K562 (cell line): ENCODE measurements at regions not wholly inside any gene's neighbourhood (a gene's known extent, or its start where the extent isn't known, plus 50 kb on each side); places are given as distances from the start of the nearest gene placed in this dataset.

Source experiments
- ATAC-seq: fragments of 200-7000 bp; cut with Tn5 transposase; 3 replicates; pipeline ENCODE4 v1.9.1; 2020; ENCODE audit warnings: moderate library complexity
- BruUV-seq: library from RNA; stranded (reverse); fragments of 400-500 nt; replicated peaks from 2 replicates; lab custom pipeline; 2021; lab: Mats Ljungman, UMichigan
- CTCF ChIA-PET: fragments of 300-600 bp; formaldehyde crosslinking; extraction: SDS; loops from one replicate; lab custom pipeline; 2021; ENCODE audit warnings: low intra/inter-chr PET ratio; lab: Yijun Ruan, JAX
- POLR2A ChIA-PET: fragments of 300-600, 350-650 bp; sonication (Branson Sonifier 250); formaldehyde crosslinking; extraction: SDS; loops from one replicate; lab custom pipeline; 2021; ENCODE audit warnings: antibody characterized with exemption, inconsistent platforms; lab: Yijun Ruan, JAX
- DNase-seq, 4 experiments: peaks; one replicate each; pipeline versions ENCODE4 v3.0.0 to v3.0.0-alpha.2; 2011 to 2018; ENCODE audit warnings: low spot score in 3 of 4, mixed read lengths in 3 of 4; ENCODE audit errors: extremely low read depth in 1 of 4
- FAIRE-seq: peaks from 2 replicates; lab custom pipeline; 2011; peaks lifted over from hg19 to GRCh38; lab: Jason Lieb, UNC
- H2AFZ ChIP-seq: 2 replicates; pipeline ENCODE4 v1.6.0; 2011; ENCODE audit warnings: low read depth, low read length, control low read depth, inconsistent platforms
- H3K27ac ChIP-seq: fragments of 200-600 bp; 3 replicates; pipeline ENCODE4 v1.8.0; 2011; ENCODE audit warnings: low read depth, mild to moderate bottlenecking, control low read depth, inconsistent platforms, low read length, moderate library complexity, mixed read lengths; ENCODE audit errors: extremely low read depth
- H3K27me3 ChIP-seq, 2 experiments: fragments of 300-600 bp in 1 of 2; 2 replicates in 1 of 2; 3 replicates in 1 of 2; pipeline versions ENCODE4 v1.6.0 to v1.8.0; 2011; ENCODE audit warnings: inconsistent platforms in 2 of 2, low read length in 2 of 2, mild to moderate bottlenecking in 1 of 2, mixed read lengths in 1 of 2, moderate library complexity in 1 of 2; ENCODE audit not compliant: control insufficient read depth in 2 of 2, insufficient read depth in 2 of 2
- H3K36me3 ChIP-seq: fragments of 300-600 bp; 3 replicates; pipeline ENCODE4 v1.8.0; 2011; ENCODE audit warnings: mild to moderate bottlenecking, low read length, inconsistent platforms; ENCODE audit not compliant: control insufficient read depth, insufficient read depth
- H3K4me1 ChIP-seq, 2 experiments: fragments of 200-600 bp in 1 of 2; replicated peaks in 1 of 2; 2 replicates in 1 of 2; 3 replicates in 1 of 2; pipeline versions ENCODE4 v1.5.1 to v1.8.0; 2011; ENCODE audit warnings: inconsistent platforms in 2 of 2, low read length in 2 of 2, mild to moderate bottlenecking in 1 of 2, mixed read lengths in 1 of 2, moderate library complexity in 1 of 2; ENCODE audit not compliant: control insufficient read depth in 2 of 2, insufficient read depth in 2 of 2
- H3K4me2 ChIP-seq: 2 replicates; pipeline ENCODE4 v1.6.1; 2011; ENCODE audit warnings: low read length, control low read depth, inconsistent platforms, mixed read lengths; ENCODE audit not compliant: insufficient read depth
- H3K4me3 ChIP-seq: fragments of 200-600 bp; sonication (generic), shearing (Covaris generic); 2 replicates; pipeline ENCODE4 v1.5.1; 2016; ENCODE audit warnings: control low read depth, inconsistent platforms
- H3K79me2 ChIP-seq: fragments of 200-600 bp; 3 replicates; pipeline ENCODE4 v1.8.0; 2011; ENCODE audit warnings: low read length, inconsistent platforms; ENCODE audit not compliant: control insufficient read depth, insufficient read depth
- H3K9ac ChIP-seq, 2 experiments: 2 replicates each; pipeline versions ENCODE4 v1.6.0 to v1.6.1; 2011; ENCODE audit warnings: low read depth in 2 of 2, low read length in 2 of 2, control low read depth in 1 of 2, inconsistent platforms in 1 of 2, mild to moderate bottlenecking in 1 of 2, mixed read lengths in 1 of 2; ENCODE audit not compliant: insufficient read depth in 1 of 2
- H3K9me1 ChIP-seq: one replicate; pipeline ENCODE4 v1.6.0; 2011; ENCODE audit warnings: inconsistent platforms, mild to moderate bottlenecking, low read length, moderate library complexity; ENCODE audit not compliant: control insufficient read depth, insufficient read depth
- H3K9me3 ChIP-seq: replicated peaks from 2 replicates; pipeline ENCODE4 v1.5.1; 2011; ENCODE audit warnings: low read depth, low read length, inconsistent platforms; ENCODE audit not compliant: control insufficient read depth, insufficient read depth
- H4K20me1 ChIP-seq: replicated peaks from 2 replicates; pipeline ENCODE4 v1.6.1; 2011; ENCODE audit warnings: low read length, inconsistent platforms, mixed read lengths; ENCODE audit not compliant: control insufficient read depth, insufficient read depth
- ARID4B ChIP-seq: sonication (generic); formaldehyde crosslinking; IDR thresholded peaks from 2 replicates; pipeline ENCODE4 v1.8.0; 2022; ENCODE audit warnings: mild to moderate bottlenecking, missing genetic modification reagents
- BRF2 ChIP-seq: IDR thresholded peaks from 3 replicates; pipeline ENCODE4 v1.6.1; 2011; ENCODE audit warnings: borderline replicate concordance, mild to moderate bottlenecking; ENCODE audit not compliant: insufficient read length, insufficient read depth
- E2F6 ChIP-seq, 2 experiments: IDR thresholded peaks; 2 replicates each; pipeline ENCODE4 v1.6.1; 2011; ENCODE audit warnings: borderline replicate concordance in 1 of 2, control low read depth in 1 of 2, low read depth in 1 of 2, low read length in 1 of 2, mild to moderate bottlenecking in 1 of 2, mixed read lengths in 1 of 2, moderate library complexity in 1 of 2; ENCODE audit not compliant: insufficient read depth in 1 of 2, insufficient read length in 1 of 2, poor library complexity in 1 of 2, severe bottlenecking in 1 of 2; ENCODE audit errors: extremely low read depth in 1 of 2
- KAT7 ChIP-seq: sonication (generic); formaldehyde crosslinking; IDR thresholded peaks from 2 replicates; pipeline ENCODE4 v1.8.0; 2022; ENCODE audit warnings: missing genetic modification reagents, mild to moderate bottlenecking, borderline replicate concordance
- MNT ChIP-seq, 2 experiments: fragments of 450-650 bp; conservative IDR thresholded peaks; 2 replicates each; pipeline ENCODE4 v1.6.1; 2017; ENCODE audit warnings: mild to moderate bottlenecking in 2 of 2, moderate library complexity in 2 of 2
- PCBP1 ChIP-seq: fragments of 200-400 bp; formaldehyde crosslinking; IDR thresholded peaks from 2 replicates; pipeline ENCODE4 v1.6.1; 2018; ENCODE audit warnings: mild to moderate bottlenecking, low read depth, low read length; ENCODE audit not compliant: poor library complexity, severe bottlenecking
- SMAD3 ChIP-seq: fragments of 450-650 bp; formaldehyde crosslinking; conservative IDR thresholded peaks from 2 replicates; pipeline ENCODE4 v1.4.0; 2020; ENCODE audit warnings: mild to moderate bottlenecking
- THAP7 ChIP-seq: fragments of 250-450 bp; sonication (Bioruptor Pico); IDR thresholded peaks from 2 replicates; pipeline ENCODE4 v1.5.0; 2021
- XRCC4 ChIP-seq: IDR thresholded peaks from one replicate; pipeline ENCODE4 v1.6.1; 2011; ENCODE audit not compliant: insufficient read depth, insufficient read length; ENCODE audit errors: extremely low read depth
- ZNF280A ChIP-seq: fragments of 450-650 bp; IDR thresholded peaks from 2 replicates; pipeline ENCODE4 v1.6.1; 2018; ENCODE audit warnings: mild to moderate bottlenecking, low read depth; ENCODE audit not compliant: partially characterized antibody
- WGBS: fragments of 100-300 bp; shearing (Covaris generic); methylation state at CpG from one replicate; pipeline ENCODE4 v1.1.6; 2016; ENCODE audit warnings: low coverage, mixed read lengths; ENCODE audit not compliant: insufficient coverage; ENCODE audit errors: missing lambda C conversion rate; 5-methylcytosine and 5-hydroxymethylcytosine counted together
- in situ Hi-C: fragments of 300-500 bp; cut with MboI; formaldehyde crosslinking; loops from 4 replicates; pipeline ENCODE4 v1.15.0; 2018; ENCODE audit warnings: inconsistent platforms, mixed read lengths
- intact Hi-C: fragments of 100-400 bp; cut with micrococcal nuclease; formaldehyde crosslinking; loops from 2 replicates; pipeline ENCODE4 v1.14.2; 2022

GRCh38 chr14:83170165-83170564 is 1636.5 kb upstream of the SEL1L start:
- intact Hi-C loops (no loop called here), in situ Hi-C loops (no loop called here)
- no peaks in the 10 kb centered on the region for H3K36me3 ChIP-seq
- no peak for FAIRE-seq
- H3K4me3 ChIP-seq, result no peak overlapping the region
- H3K27me3 ChIP-seq, result no peaks in the 10 kb centered on the region
- no peak overlapping the region for H2AFZ ChIP-seq
- no peak overlapping the region for H3K27ac ChIP-seq
- no peaks in the 10 kb centered on the region for H4K20me1 ChIP-seq
- 0% methylated on average over 3 of the region's 3 CpGs for WGBS
- no peak for ATAC-seq
- no peak overlapping the region for H3K9ac ChIP-seq
- POLR2A ChIA-PET, result no interaction called here
- CTCF ChIA-PET, result no interaction called here
- no peaks in the 10 kb centered on the region for H3K9me3 ChIP-seq
- no TSS peak for BruUV-seq
- no peaks in the 10 kb centered on the region for H3K9me1 ChIP-seq
- H3K79me2 ChIP-seq, result no peaks in the 10 kb centered on the region
- H3K4me1 ChIP-seq, result no peaks in the 10 kb centered on the region
- DNase-seq, result no peak
- no peak overlapping the region for H3K4me2 ChIP-seq
- TF ChIP-seq XRCC4 (no peak), BRF2 (no peak), KAT7 (no peak), ZNF280A (no peak), THAP7 (CRISPR knock-in tag) (no peak), MNT (conservative IDR thresholded peaks at IDR 0.05) (no peak), SMAD3 (CRISPR knock-in tag) (no peak), PCBP1 (no peak), E2F6 (IDR thresholded peaks at IDR 0.05; ENCODE audit: borderline replicate concordance in 1 of 2, extremely low read depth in 1 of 2, insufficient read depth in 1 of 2, insufficient read length in 1 of 2, low read depth in 1 of 2, low read length in 1 of 2, poor library complexity in 1 of 2, severe bottlenecking in 1 of 2) (no peak), ARID4B (no peak)
